Islet of Langerhans (tissue), 1 donor: ENCODE measurements at regions not wholly inside any gene's neighbourhood (a gene's known extent, or its start where the extent isn't known, plus 50 kb on each side); places are given as distances from the start of the nearest gene placed in this dataset.
"Not testable (repeated sequence)": the region's sequence is repeated elsewhere in the genome, so short reads cannot be mapped to it uniquely, and the experiment has no call there.

Source experiments
- FAIRE-seq: peaks from one replicate; lab custom pipeline; 2011; peaks lifted over from hg19 to GRCh38; lab: Jason Lieb, UNC

DNA sequence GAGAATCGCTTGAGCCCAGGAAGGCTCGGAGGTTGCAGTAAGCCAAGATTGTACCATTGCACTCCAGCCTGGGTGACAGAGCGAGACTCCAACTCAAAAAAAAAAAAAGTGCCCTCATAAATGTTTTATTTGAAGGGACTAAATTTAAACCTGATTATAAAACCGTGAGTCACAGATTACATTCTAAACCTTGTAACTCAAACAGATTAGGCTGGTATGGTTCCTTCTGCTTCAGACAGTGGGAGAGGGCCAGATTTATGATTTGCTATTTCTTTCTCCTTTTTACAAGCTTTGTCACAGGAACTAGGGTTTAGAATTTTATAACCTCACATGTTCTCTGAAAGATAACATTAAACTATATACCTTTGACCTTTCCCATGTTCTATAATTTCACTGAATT lies 801.2 kb upstream of the ZWINT start:
- no peak for FAIRE-seq

DNA sequence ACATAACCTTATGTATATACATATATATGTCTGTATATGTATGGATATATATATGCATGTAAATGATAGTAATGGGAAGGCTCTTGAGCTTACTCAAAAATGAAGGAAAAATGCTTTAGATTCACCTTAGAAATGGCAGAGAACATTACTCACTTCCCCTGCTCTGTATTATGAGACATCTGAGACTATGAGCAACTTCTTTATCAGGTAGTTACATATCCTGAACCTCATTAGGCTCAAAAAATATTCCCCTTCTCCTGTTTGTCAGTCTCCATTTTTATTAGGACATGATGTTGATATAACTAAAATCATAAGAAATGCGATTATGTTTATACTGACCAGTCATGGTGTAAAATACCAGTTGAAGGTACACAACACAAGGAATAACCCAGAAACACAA lies 800.1 kb upstream of the ZWINT start:
- no peak for FAIRE-seq

DNA sequence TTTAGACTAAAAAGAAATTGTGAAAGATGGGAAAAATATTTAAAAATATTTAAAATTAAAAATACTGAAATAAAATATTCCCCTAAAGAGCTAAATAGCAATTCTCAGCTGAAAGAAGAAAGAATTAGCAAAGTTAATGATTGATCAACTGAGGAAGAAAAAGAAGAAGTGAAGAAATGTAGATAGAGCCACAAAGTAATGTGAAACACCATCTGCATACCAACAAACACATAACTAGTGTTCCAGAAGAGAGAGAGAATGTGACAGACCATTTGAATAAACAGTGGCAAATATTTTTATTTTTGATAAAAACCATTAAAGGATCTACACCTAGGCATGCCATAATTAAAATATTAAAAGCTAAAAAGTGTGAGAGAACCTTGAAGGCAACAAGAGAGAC lies 784.5 kb upstream of the ZWINT start:
- FAIRE-seq = no peak

DNA sequence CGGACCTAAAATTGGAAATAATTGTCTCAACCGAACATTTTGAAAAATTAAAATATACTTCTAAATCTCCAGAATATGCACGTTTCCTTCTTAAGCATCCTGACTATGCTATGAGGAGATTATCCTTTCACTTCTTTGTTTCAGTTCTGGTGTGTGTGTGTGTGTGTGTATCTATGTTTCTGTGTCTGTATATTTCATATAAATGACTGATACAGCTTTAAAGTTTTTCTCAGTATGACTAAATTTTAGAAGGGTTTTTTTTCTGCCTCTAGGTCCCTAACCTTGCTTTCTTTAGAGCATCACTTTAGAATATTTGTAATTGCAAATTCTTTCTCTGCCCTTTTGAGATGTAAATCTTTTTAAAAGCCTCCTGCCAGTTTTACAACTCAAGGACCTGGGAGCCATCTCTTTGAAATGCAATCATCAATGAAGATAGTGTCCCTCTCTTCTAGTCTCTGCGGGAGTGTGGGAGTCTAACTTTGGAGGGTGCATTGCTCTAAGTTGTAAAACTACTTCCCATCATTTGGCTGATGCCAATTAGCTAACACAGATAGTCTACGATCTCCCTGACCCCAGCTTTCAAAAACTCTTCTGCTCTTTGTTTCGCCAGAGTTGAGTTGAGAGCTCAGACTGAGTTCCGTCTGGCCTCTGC lies 782.0 kb upstream of the ZWINT start:
- FAIRE-seq = no peak

DNA sequence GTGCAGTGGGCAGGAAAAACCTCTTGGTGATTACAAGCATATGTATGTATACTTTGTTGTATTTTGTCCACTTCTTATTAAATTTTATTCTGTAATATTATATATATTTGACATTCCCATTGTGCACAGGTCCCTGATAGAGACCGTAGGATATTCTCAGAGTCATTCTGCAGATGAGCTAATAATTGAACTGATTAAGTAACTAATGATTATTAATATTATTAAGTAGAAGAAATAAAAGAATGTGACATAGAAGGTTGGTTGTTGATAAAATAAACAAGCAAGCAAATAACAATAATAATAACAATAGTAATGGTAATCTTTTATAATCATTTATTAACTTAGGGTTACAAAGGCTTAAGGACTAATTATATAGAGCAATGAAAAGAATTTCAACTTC lies 780.6 kb upstream of the ZWINT start:
- no peak for FAIRE-seq

DNA sequence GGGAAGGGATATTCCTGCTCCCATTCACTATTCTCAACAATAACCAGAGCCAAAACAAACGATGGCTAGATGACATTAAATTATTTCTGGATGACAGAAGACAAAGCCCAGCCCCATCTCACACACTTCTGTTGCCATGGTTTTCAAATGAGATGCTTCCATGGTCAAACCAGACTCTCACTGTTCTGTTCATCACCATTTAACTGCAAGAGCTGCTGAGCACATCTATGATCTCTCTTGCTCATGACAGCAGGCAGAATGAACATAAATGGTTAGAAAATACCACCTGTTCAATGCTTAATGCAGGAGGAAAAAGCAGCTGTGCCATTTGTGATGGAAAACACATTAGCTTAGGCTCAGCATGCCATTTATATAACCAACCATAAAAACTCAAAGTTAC lies 758.6 kb upstream of the ZWINT start:
- FAIRE-seq = no peak

DNA sequence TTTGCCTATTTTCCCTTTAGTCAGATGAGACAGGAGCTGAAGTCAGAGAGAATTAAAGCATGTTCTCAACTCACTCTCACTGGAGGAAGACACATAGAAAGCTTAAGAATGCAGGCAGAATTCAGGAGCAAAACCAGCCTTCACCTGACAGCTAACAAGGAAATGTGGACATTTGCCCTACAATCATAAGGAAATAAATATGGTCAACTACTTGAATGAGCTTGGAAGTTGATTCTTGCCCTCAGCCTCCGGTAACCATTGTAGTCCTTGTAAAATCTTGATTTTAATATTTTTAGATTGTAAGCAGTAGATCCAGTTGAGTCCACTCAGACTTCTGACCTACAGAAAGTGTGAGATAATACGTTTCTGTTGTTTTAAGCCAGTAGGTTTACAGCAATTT lies 752.5 kb upstream of the ZWINT start:
- no peak for FAIRE-seq

DNA sequence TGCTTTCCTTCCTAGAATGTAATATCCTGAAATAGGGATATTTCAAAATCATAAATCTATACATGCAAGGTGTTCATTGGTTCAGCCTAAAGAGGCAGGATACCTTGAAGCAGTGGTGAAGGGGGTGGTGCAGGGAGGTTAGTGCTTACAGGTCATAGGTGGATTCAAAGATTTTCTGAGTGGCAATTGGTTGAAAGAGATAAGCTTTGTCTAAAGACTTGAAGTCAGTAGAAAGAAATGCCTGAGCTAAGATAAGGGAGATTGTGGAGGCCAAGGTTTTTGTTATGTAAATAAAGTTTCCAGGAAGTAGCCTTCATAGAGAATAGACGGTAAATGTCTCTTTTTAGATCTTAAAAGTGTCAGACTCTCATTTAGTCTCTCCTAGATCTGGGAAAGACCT lies 741.2 kb upstream of the ZWINT start:
- FAIRE-seq = no peak

DNA sequence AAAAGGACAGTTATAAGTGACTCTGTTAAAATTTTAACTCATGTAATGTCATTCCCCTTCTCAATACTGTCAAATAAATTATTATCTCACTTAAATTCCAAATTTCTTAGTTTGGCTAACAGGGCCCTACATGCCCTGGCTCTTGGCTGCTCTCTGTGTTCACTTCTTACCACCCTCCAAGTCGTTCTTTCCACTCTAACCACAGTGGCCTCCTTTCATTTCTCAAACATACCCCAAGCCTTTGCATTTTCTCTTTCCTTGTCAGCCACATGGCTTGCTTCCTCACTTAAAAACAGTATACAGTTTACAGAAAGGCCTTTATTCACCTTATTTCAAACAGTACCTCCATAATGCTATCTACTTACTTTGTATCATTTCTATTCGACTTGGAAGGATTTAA lies 737.1 kb upstream of the ZWINT start:
- FAIRE-seq = no peak

DNA sequence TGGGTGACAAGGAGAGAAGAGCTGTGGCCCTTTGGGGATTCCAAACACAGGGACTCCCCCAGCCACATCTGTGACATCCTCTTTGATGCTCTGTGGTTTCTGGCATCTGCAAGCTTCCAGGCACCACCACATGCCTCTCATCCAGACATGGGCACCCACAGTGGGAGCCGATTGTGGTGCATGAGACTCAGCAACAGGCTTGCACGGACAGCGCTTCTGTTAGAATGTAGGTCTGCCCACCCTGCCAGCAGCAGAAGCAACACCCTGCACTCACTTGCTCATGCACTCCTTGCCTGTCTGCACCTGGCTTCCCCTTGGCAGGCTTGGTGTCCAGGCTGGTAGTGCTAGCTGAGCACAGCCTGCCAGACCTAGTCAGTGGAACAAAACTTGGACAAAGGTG lies 735.0 kb upstream of the ZWINT start:
- no peak for FAIRE-seq

DNA sequence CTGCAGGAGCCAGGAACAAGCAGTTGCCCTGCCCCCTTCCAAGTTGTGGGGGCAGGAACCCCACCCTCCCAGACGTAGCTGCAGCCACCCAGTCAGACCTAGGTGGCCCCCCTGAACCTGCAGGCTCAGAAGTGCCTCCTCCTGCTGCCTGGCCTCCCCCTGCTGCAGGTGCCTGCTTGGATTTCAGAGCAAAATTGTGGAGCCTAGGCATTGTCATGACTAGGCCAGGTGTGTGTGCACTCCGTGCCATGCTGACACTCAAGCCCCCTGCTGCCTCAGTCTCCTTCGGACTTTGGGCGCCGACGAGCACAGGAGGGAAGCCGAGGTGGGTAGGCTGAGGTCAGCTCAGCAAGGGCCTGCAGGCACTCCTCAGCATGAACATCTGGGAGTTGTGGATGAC lies 733.9 kb upstream of the ZWINT start:
- FAIRE-seq = no peak

DNA sequence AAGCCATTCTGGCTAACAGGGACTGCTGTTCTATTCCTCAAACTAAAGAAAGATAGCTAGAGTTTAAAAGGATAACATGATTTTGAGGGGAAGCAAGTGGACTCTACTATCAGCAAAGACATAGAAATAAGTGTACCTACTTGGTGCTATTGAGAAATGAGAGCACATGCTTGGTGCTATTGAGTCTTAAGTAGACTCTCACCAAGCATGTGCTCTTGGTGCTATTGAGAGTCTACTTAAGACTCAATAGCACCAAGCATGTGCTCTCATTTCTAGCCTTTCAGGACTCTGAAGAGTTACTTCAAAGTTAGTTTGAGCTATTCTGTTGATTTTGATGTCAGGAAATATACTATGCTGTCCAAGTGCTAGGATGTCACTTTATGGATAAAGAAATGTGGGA lies 733.0 kb upstream of the ZWINT start:
- no peak for FAIRE-seq

DNA sequence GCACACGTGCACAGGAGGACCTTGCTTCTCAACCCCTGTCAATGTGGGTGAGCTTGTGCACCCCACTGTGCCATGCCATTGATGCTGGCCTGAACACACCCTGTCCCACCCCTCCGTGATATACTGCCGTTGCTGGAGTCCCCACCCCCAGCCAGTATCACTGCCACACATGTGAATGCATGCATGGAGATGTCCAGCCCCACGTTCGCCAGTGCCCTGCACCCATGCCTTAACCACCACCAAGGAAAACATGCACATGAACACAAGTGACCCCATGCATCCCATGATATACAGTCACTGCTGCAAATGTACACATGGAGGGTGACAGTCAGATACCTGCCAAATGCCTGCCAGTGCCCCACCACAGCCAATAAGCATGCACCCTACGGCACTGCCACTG lies 692.5 kb upstream of the ZWINT start:
- no peak for FAIRE-seq

DNA sequence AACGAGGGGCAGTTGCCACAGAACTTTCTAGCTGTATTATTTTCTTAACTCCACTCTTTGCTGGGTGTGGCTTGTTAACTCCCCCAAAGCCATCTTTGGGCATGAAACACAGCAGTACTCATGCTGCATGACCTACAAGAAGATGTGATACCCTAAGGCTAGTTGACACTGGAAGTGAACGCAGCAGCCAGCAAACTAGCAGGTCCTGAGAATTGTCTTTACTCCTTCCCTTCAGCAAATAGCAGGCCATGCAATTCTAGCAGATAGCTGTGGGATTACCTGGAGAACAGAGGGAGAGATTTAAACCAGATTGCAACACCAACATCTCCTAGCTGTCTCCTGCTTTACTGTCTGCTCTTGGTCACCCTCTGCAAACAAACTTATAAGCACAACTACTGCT lies 688.0 kb upstream of the ZWINT start:
- FAIRE-seq = no peak

DNA sequence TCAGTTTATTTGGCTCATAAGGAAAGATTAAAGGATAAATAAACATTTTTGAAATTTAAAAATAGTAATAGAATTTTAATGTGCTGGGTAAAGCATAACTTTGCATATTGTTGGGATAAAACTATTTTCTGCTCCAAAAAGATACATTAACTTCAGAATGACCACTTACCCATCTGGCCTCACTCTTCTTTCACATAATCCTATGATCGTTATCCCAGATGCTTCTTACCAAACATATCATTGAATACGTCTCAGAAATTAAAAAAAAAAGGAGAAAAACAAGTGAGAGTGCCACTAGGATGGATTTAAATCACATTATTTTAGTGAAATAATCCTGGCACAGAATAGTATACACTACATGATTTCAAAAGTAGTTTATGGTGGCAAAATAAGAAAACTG lies 677.5 kb upstream of the ZWINT start:
- no peak for FAIRE-seq

DNA sequence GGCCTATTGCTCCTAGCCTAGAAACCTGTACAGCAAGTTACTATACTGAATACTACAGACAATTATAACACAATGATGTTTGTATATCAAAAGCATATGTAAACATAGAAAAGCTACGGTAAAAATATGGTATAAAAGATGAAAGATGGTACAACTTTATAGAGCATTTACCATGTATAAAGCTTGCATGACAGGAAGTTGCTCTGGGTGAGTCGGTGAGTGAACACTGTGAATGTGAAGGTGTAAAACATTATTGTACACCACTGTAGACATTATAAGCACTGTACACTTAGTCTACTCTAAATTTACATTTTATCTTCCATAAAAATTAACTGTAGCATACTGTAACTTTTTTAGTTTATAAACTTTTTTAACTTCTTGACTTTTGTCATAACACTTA lies 674.3 kb upstream of the ZWINT start:
- no peak for FAIRE-seq

DNA sequence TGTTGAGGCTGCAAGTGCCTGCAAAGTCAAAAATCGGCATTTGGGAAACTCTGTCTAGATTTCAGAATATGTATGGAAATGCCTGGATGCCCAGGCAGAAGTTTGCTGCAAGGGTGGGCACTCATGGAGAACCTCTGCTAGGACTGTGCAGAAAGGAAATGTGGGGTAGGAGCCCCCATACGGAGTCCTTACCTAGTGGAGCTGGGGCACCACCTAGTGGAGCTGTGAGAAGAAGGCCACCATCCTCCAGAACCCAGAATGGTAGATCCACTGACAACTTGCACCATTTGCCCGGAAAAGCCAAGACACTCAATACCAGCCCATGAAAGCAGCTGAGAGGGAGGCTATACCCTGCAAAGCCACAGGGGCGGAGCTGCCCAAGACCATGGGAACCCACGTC lies 671.2 kb upstream of the ZWINT start:
- FAIRE-seq = not testable (repeated sequence)

DNA sequence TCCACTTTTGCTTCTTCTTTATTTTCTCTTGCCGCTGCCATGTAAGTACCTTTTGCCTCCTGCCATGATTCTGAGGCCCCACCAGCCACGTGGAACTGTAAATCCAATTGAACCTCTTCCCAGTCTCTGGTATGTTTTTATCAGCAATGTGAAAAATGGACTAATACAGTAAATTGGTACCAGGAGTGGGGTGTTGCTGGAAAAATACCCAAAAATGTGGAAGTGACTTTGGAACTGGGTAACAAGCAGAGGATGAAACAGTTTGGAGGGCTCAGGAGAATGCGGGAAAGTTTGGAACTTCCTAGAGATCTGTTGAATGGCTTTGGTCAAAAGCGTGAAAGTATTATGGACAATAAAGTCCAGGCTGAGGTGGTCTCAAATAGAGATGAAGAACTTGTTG lies 670.3 kb upstream of the ZWINT start:
- FAIRE-seq = no peak

DNA sequence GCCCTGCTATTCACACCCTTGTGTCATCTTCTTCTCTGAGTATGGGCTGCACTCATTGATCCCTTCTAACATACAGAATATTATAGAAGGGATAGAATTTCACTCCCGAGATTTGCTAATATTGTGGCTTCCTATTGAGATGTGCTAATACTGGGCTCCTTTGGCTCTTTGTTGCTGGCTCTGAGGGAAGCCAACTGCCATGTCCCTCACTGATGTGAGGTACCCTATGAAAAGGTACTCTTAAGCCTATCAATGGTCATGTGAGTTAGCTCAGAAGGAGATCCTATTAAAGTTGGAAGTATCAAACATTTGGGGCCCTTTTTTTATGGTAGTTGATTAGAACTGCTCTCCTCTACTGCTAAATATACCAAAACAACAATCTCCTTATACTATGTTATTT lies 665.2 kb upstream of the ZWINT start:
- FAIRE-seq = no peak

DNA sequence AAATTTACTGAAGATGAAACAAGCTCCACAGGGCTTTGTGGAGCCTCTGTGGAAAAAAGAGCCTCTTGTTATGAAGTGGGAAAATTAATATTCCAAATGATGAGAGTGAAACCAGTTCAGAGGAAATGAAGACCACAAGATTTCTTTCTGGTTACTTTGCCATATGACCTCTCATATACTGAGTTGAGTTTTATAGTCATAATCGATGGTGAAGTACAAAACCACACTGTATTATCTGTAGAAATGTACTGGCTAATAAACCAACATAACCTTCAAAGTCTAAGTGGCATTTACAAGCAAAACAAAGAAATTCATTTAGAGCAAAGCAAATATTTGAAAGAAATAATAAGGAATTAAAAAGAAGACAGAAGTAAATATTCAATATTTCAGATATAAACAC lies 662.6 kb upstream of the ZWINT start:
- FAIRE-seq = no peak

DNA sequence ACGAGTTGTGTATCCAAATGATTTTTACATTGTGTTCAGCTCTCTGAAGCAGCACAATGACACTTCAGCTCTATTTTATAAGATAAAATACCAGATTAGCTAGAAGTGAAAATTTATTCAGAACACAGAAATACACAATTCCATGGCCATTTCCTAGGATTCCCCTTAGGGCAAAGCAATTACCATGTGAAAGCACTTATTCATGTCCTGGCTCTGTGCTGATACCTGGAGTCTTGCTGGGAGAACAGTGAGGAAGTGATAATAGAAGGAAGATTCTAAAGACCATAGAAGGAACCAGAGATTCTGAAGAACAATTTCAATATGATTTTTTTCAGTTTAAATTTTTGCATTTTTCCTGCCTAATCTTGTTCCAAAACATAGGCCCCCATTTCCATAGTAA lies 657.4 kb upstream of the ZWINT start:
- FAIRE-seq = no peak

DNA sequence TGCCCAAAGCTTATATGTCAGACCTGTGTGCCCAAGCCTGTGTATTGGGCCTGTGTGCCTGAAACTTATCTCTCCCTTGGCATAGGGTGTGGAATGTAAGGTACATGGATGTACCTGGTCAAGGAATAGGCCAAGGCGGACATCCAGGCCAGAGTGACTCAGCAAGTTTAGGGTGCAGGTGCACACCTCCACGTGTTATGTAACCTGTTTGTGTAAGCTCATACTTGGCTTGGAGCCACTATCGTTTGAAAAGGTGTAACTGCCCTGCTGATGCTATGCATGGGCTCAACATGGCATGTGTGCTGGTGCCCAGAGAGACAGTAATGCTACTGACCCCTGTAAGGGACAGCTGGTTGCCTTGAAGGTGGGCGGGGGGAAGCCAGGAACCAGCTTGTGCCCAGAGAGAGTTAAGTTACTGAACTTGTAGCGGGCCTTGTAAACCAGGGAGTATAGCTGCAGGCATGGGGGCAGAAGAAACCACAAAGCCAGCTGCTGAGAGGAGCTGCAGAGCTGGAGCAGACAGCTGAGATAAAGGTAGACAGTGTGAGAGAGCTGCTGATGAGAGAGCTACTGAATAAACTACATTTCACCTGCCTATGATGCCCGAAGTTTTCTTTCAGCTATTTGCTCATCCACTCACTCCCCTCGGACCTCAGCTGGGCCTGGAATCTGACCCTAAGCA lies 656.4 kb upstream of the ZWINT start:
- no peak for FAIRE-seq

DNA sequence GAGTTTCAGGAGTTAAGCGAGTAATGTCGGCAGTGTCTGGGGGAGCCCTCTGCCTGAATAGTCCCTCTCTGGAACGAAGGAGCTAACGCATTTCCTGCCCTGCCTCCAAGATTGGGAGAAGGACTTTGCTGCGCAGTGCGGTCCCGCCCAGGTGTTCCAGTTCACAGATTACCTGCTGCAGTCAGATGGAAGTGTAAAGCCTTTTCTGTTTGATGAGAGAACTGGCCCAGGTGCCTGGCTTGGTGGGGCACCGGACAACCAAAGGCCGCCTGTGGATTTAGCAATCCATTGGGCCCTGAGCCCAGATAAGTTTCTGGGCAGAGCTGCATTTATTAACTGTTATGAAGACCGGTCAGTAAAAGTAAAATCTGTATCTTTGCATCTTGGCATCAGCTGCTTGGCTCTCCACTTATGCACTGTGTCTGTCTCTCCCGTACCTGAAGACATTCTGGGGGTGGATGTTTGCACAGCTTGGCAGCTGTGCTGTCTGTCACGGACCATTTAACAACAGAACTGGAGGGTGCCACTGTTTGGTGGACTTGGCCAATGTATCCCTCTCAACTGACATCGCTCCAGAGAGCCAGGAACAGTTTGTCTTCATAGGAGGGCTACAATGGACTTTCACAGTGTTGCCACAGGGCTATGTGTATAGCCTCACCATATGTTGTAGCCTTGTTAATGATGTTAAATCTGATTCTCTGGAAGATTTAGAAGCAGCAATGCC lies 654.7 kb upstream of the ZWINT start:
- FAIRE-seq = no peak

DNA sequence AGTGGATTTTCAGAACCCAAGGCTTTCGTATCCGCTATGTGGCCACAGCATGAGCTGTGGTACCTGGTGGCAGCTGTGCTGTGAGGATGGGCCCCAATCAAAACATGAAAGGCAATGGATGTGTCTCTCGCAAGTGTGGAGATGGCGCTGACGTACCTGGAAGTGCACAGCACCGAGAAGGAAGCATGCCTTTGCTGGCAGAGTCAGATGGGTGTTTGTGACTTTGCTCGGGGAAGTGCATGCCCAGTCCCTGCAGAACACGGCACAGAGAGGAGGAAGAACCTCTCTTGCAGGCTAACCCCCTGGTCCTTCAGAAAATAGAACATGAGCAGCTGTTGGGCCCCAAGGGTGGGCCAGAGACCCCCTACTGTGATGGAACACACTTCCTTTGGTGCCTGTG lies 654.1 kb upstream of the ZWINT start:
- FAIRE-seq = no peak
